K562 (cell line): ENCODE measurements at regions not wholly inside any gene's neighbourhood (a gene's known extent, or its start where the extent isn't known, plus 50 kb on each side); places are given as distances from the start of the nearest gene placed in this dataset.
"Not testable (repeated sequence)": the region's sequence is repeated elsewhere in the genome, so short reads cannot be mapped to it uniquely, and the experiment has no call there.

ENCODE experiments used
- ATAC-seq: fragments of 200-7000 bp; cut with Tn5 transposase; 3 replicates; pipeline ENCODE4 v1.9.1; 2020; ENCODE audit warnings: moderate library complexity
- BruUV-seq: library from RNA; stranded (reverse); fragments of 400-500 nt; replicated peaks from 2 replicates; lab custom pipeline; 2021; lab: Mats Ljungman, UMichigan
- CTCF ChIA-PET: fragments of 300-600 bp; formaldehyde crosslinking; extraction: SDS; loops from one replicate; lab custom pipeline; 2021; ENCODE audit warnings: low intra/inter-chr PET ratio; lab: Yijun Ruan, JAX
- POLR2A ChIA-PET: fragments of 300-600, 350-650 bp; sonication (Branson Sonifier 250); formaldehyde crosslinking; extraction: SDS; loops from one replicate; lab custom pipeline; 2021; ENCODE audit warnings: antibody characterized with exemption, inconsistent platforms; lab: Yijun Ruan, JAX
- DNase-seq, 4 experiments: peaks; one replicate each; pipeline versions ENCODE4 v3.0.0 to v3.0.0-alpha.2; 2011 to 2018; ENCODE audit warnings: low spot score in 3 of 4, mixed read lengths in 3 of 4; ENCODE audit errors: extremely low read depth in 1 of 4
- FAIRE-seq: peaks from 2 replicates; lab custom pipeline; 2011; peaks lifted over from hg19 to GRCh38; lab: Jason Lieb, UNC
- H2AFZ ChIP-seq: 2 replicates; pipeline ENCODE4 v1.6.0; 2011; ENCODE audit warnings: low read depth, low read length, control low read depth, inconsistent platforms
- H3K27ac ChIP-seq: fragments of 200-600 bp; 3 replicates; pipeline ENCODE4 v1.8.0; 2011; ENCODE audit warnings: low read depth, mild to moderate bottlenecking, control low read depth, inconsistent platforms, low read length, moderate library complexity, mixed read lengths; ENCODE audit errors: extremely low read depth
- H3K27me3 ChIP-seq, 2 experiments: fragments of 300-600 bp in 1 of 2; 2 replicates in 1 of 2; 3 replicates in 1 of 2; pipeline versions ENCODE4 v1.6.0 to v1.8.0; 2011; ENCODE audit warnings: inconsistent platforms in 2 of 2, low read length in 2 of 2, mild to moderate bottlenecking in 1 of 2, mixed read lengths in 1 of 2, moderate library complexity in 1 of 2; ENCODE audit not compliant: control insufficient read depth in 2 of 2, insufficient read depth in 2 of 2
- H3K36me3 ChIP-seq: fragments of 300-600 bp; 3 replicates; pipeline ENCODE4 v1.8.0; 2011; ENCODE audit warnings: mild to moderate bottlenecking, low read length, inconsistent platforms; ENCODE audit not compliant: control insufficient read depth, insufficient read depth
- H3K4me1 ChIP-seq, 2 experiments: fragments of 200-600 bp in 1 of 2; replicated peaks in 1 of 2; 2 replicates in 1 of 2; 3 replicates in 1 of 2; pipeline versions ENCODE4 v1.5.1 to v1.8.0; 2011; ENCODE audit warnings: inconsistent platforms in 2 of 2, low read length in 2 of 2, mild to moderate bottlenecking in 1 of 2, mixed read lengths in 1 of 2, moderate library complexity in 1 of 2; ENCODE audit not compliant: control insufficient read depth in 2 of 2, insufficient read depth in 2 of 2
- H3K4me2 ChIP-seq: 2 replicates; pipeline ENCODE4 v1.6.1; 2011; ENCODE audit warnings: low read length, control low read depth, inconsistent platforms, mixed read lengths; ENCODE audit not compliant: insufficient read depth
- H3K4me3 ChIP-seq: fragments of 200-600 bp; sonication (generic), shearing (Covaris generic); 2 replicates; pipeline ENCODE4 v1.5.1; 2016; ENCODE audit warnings: control low read depth, inconsistent platforms
- H3K79me2 ChIP-seq: fragments of 200-600 bp; 3 replicates; pipeline ENCODE4 v1.8.0; 2011; ENCODE audit warnings: low read length, inconsistent platforms; ENCODE audit not compliant: control insufficient read depth, insufficient read depth
- H3K9ac ChIP-seq, 2 experiments: 2 replicates each; pipeline versions ENCODE4 v1.6.0 to v1.6.1; 2011; ENCODE audit warnings: low read depth in 2 of 2, low read length in 2 of 2, control low read depth in 1 of 2, inconsistent platforms in 1 of 2, mild to moderate bottlenecking in 1 of 2, mixed read lengths in 1 of 2; ENCODE audit not compliant: insufficient read depth in 1 of 2
- H3K9me1 ChIP-seq: one replicate; pipeline ENCODE4 v1.6.0; 2011; ENCODE audit warnings: inconsistent platforms, mild to moderate bottlenecking, low read length, moderate library complexity; ENCODE audit not compliant: control insufficient read depth, insufficient read depth
- H3K9me3 ChIP-seq: replicated peaks from 2 replicates; pipeline ENCODE4 v1.5.1; 2011; ENCODE audit warnings: low read depth, low read length, inconsistent platforms; ENCODE audit not compliant: control insufficient read depth, insufficient read depth
- H4K20me1 ChIP-seq: replicated peaks from 2 replicates; pipeline ENCODE4 v1.6.1; 2011; ENCODE audit warnings: low read length, inconsistent platforms, mixed read lengths; ENCODE audit not compliant: control insufficient read depth, insufficient read depth
- CBFB ChIP-seq: sonication (generic); formaldehyde crosslinking; IDR thresholded peaks from 2 replicates; pipeline ENCODE4 v1.4.0; 2020; ENCODE audit warnings: mild to moderate bottlenecking, missing genetic modification reagents
- MTA3 ChIP-seq: fragments of 450-650 bp; formaldehyde crosslinking; IDR thresholded peaks from 2 replicates; pipeline ENCODE4 v1.6.1; 2017; ENCODE audit warnings: mild to moderate bottlenecking, borderline replicate concordance
- NR2C1 ChIP-seq, 2 experiments: fragments of 450-650 bp; IDR thresholded peaks; 2 replicates each; pipeline ENCODE4 v1.6.1; 2017; ENCODE audit warnings: mild to moderate bottlenecking in 2 of 2, antibody characterized with exemption in 1 of 2, inconsistent platforms in 1 of 2, missing compliant biosample characterization in 1 of 2, missing genetic modification characterization in 1 of 2
- PTBP1 ChIP-seq: fragments of 200-400 bp; formaldehyde crosslinking; IDR thresholded peaks from 2 replicates; pipeline ENCODE4 v1.6.1; 2017; ENCODE audit warnings: low read depth, low read length
- STAT5A ChIP-seq: IDR thresholded peaks from 2 replicates; pipeline ENCODE4 v1.6.1; 2012; ENCODE audit warnings: low read length, inconsistent platforms, borderline replicate concordance
- TCF3 ChIP-seq: sonication (generic); formaldehyde crosslinking; IDR thresholded peaks from 2 replicates; pipeline ENCODE4 v1.4.0; 2020; ENCODE audit warnings: mild to moderate bottlenecking, missing genetic modification reagents
- ZNF140 ChIP-seq: fragments of 250-450 bp; sonication (Bioruptor Pico); IDR thresholded peaks from 2 replicates; pipeline ENCODE4 v1.8.0; 2021; ENCODE audit warnings: moderate library complexity, mild to moderate bottlenecking, inconsistent platforms
- ZNF253 ChIP-seq: fragments of 250-450 bp; sonication (Bioruptor Pico); conservative IDR thresholded peaks from 2 replicates; pipeline ENCODE4 v1.6.1; 2021; ENCODE audit warnings: mild to moderate bottlenecking
- ZNF780A ChIP-seq: fragments of 250-450 bp; sonication (Bioruptor Pico); IDR thresholded peaks from 2 replicates; pipeline ENCODE4 v1.5.0; 2021; ENCODE audit warnings: mild to moderate bottlenecking
- WGBS: fragments of 100-300 bp; shearing (Covaris generic); methylation state at CpG from one replicate; pipeline ENCODE4 v1.1.6; 2016; ENCODE audit warnings: low coverage, mixed read lengths; ENCODE audit not compliant: insufficient coverage; ENCODE audit errors: missing lambda C conversion rate; 5-methylcytosine and 5-hydroxymethylcytosine counted together
- in situ Hi-C: fragments of 300-500 bp; cut with MboI; formaldehyde crosslinking; loops from 4 replicates; pipeline ENCODE4 v1.15.0; 2018; ENCODE audit warnings: inconsistent platforms, mixed read lengths
- intact Hi-C: fragments of 100-400 bp; cut with micrococcal nuclease; formaldehyde crosslinking; loops from 2 replicates; pipeline ENCODE4 v1.14.2; 2022

DNA sequence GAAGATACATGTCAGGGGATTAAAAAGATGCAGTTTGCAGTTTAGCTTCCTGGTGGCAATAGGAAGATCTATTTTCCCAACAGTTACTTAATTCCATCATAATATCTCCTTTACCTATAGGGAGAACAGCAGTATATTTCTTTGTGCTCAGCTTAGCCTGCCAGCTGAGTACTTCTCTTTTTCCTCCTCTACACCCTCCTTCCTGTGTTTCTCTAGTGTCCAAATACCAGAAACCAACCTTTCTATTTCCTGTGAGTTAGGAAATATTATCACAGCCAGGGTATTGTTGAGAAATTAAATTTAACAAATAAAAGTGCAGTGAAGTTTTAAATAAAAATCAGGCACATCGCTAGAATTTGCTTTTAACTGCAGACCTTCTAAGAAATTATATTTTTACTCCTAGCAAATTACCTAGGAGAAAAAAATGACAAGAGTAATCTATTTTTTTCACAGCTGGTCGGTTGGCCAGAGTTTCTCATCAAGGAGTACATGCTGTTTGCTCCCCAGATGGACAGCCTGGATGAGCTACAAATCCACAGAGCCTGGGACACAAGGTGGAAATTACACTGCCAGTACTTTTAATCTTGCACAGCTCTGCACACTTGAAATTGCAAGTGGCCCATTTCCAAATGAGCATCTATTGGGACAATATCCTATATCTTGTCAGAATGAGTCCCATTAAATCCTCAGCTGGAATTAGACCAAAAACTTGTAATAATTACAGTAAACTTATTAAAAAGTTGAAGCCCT lies 185.2 kb upstream of the CFAP20DC start:
- FAIRE-seq (no peak), ATAC-seq (no peak), DNase-seq (no peak)
- no peak overlapping the region for H3K4me2 ChIP-seq
- H3K36me3 ChIP-seq = no peaks in the 10 kb centered on the region
- POLR2A ChIA-PET = no interaction called here
- H3K9ac ChIP-seq = no peak overlapping the region
- in situ Hi-C loops (no loop called here), intact Hi-C loops (no loop called here)
- no peak overlapping the region for H3K4me3 ChIP-seq
- H2AFZ ChIP-seq = no peak overlapping the region
- no peaks in the 10 kb centered on the region for H4K20me1 ChIP-seq
- H3K9me1 ChIP-seq = no peaks in the 10 kb centered on the region
- CTCF ChIA-PET = no interaction called here
- H3K79me2 ChIP-seq = no peaks in the 10 kb centered on the region
- 0% methylated on average over 1 of the region's 2 CpGs for WGBS
- no peak overlapping the region for H3K27ac ChIP-seq
- no TSS peak for BruUV-seq
- H3K9me3 ChIP-seq = no peaks in the 10 kb centered on the region
- H3K27me3 ChIP-seq = no peaks in the 10 kb centered on the region; a peak in 1 of 5 replicates
- TF ChIP-seq ZNF140 = no peak
- TF ChIP-seq NR2C1 (IDR thresholded peaks at IDR 0.05) = no peak
- TF ChIP-seq NR2C1 (tag; IDR thresholded peaks at IDR 0.05) = no peak
- TF ChIP-seq TCF3 (CRISPR knock-in tag) = no peak
- no peak for TF ChIP-seq MTA3
- TF ChIP-seq PTBP1 = no peak
- TF ChIP-seq STAT5A = no peak
- no peak for TF ChIP-seq CBFB (CRISPR knock-in tag)
- TF ChIP-seq ZNF253 (CRISPR knock-in tag) = no peak
- no peak for TF ChIP-seq ZNF780A
- no peaks in the 10 kb centered on the region for H3K4me1 ChIP-seq

DNA sequence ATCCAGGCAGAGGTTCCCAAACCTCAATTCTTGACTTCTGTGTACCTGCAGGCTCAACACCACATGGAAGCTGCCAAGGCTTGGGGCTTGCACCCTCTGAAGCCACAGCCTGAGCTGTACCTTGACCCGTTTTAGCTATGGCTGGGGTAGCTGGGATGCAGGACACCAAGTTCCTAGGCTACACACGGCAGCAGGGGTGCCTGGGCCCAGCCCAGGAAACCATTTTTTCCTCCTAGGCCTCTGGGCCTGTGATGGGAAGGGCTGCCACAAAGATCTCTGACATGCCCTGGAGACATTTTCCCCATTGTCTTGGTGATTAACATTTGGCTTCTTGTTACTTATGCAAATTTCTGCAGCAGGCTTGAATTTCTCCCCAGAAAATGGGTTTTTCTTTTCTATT lies 180.6 kb upstream of the CFAP20DC start:
- WGBS = 0% methylated on average over 2 of the region's 2 CpGs
- H3K27ac ChIP-seq, H3K9me1 ChIP-seq, intact Hi-C loops, H3K27me3 ChIP-seq, H3K4me1 ChIP-seq, H2AFZ ChIP-seq, H3K4me3 ChIP-seq, H3K9me3 ChIP-seq, CTCF ChIA-PET, H3K9ac ChIP-seq, in situ Hi-C loops, H4K20me1 ChIP-seq, ATAC-seq, FAIRE-seq, H3K36me3 ChIP-seq, H3K4me2 ChIP-seq, BruUV-seq, H3K79me2 ChIP-seq, DNase-seq: not testable (repeated sequence)
- POLR2A ChIA-PET = interaction anchor here (0.8 kb wide), 1 partner anchor 10 kb away, joined by 3 read pairs; no protein-coding TSS in a partner anchor
